ENCODE measurements at regions not wholly inside any gene's neighbourhood (a gene's known extent, or its start where the extent isn't known, plus 50 kb on each side); places are given as distances from the start of the nearest gene placed in this dataset.

DNA sequence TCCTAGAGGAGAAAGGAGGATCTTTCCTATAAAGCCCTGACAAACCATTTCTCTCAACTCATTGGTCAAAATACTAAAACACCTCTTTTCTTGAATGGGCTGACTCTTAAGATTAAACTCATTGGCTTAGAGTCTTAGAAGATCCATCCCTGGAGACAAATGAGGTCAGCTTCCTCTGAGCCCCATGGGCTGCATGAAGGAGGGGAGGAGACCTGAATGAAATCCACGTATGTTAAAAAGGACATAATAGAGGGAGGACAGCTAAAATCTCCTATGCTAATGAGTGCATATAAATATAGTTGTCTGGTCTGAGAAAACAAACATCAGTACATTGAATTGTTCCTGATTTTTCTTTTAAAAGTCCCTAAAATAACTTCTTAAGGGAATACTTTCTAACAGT is 255.0 kb downstream of the TBL1XR1 start:
- Histone ChIP-seq H3K4me1 (ENCODE audit: insufficient read depth) (no peaks in the 10 kb centered on the region), H3K36me3 (ENCODE audit: insufficient read depth) (no peaks in the 10 kb centered on the region), H3K27ac (ENCODE audit: low read depth) (no peak overlapping the region), H3K4me3 (ENCODE audit: low read depth, low read length) (no peak overlapping the region)
- 67% methylated on average over 1 of the region's 1 CpG for WGBS
- DNase-seq (ENCODE audit: extremely low spot score) = no peak

- no peak for DNase-seq (ENCODE audit: extremely low spot score)
- no peak overlapping the region for H3K27ac ChIP-seq (ENCODE audit: low read depth)
- H3K36me3 ChIP-seq (ENCODE audit: insufficient read depth) = no peaks in the 10 kb centered on the region
- H3K4me1 ChIP-seq (ENCODE audit: insufficient read depth) = no peaks in the 10 kb centered on the region
- H3K4me3 ChIP-seq (ENCODE audit: low read depth, low read length) = no peak overlapping the region
Observed at GRCh38 chr3:176941689-176942088, 255.6 kb downstream of the TBL1XR1 start.

GRCh38 chr3:176939022-176939817 is 258.1 kb downstream of the TBL1XR1 start:
- Histone ChIP-seq H3K4me1 (ENCODE audit: insufficient read depth) (no peaks in the 10 kb centered on the region), H3K27ac (ENCODE audit: low read depth) (no peak overlapping the region), H3K4me3 (ENCODE audit: low read depth, low read length) (no peak overlapping the region), H3K36me3 (ENCODE audit: insufficient read depth) (no peaks in the 10 kb centered on the region)
- WGBS = 34% methylated on average over 10 of the region's 10 CpGs
- no peak for DNase-seq (ENCODE audit: extremely low spot score)

DNA sequence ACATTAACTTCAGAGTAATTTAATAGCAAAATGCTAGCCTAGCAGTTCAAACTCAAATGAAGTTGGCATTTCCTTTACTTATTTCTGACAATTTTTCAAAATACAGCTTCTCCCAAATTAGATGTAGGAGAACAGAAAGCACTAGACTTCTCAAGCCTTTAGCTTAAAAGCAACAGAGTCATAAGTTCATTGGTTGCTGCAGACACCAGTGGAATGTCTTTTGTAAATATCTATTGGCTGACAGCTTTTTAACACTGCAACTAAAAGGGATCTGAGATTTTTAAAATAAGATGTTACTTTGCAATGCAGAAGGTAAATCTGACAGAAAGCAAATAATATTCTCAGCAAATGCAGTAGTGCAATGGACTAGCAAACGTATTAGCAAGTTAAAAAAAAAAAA is 259.3 kb downstream of the TBL1XR1 start:
- H3K4me1 ChIP-seq (ENCODE audit: insufficient read depth) = no peaks in the 10 kb centered on the region
- no peak overlapping the region for H3K27ac ChIP-seq (ENCODE audit: low read depth)
- 81% methylated on average over 1 of the region's 1 CpG for WGBS
- no peak overlapping the region for H3K4me3 ChIP-seq (ENCODE audit: low read depth, low read length)
- H3K36me3 ChIP-seq (ENCODE audit: insufficient read depth) = no peaks in the 10 kb centered on the region
- no peak for DNase-seq (ENCODE audit: extremely low spot score)

GRCh38 chr3:176937541-176937940 is 259.7 kb downstream of the TBL1XR1 start:
- H3K27ac ChIP-seq (ENCODE audit: low read depth) = no peak overlapping the region
- DNase-seq (ENCODE audit: extremely low spot score) = no peak
- no peaks in the 10 kb centered on the region for H3K4me1 ChIP-seq (ENCODE audit: insufficient read depth)
- 85% methylated on average over 1 of the region's 1 CpG for WGBS
- H3K4me3 ChIP-seq (ENCODE audit: low read depth, low read length) = no peak overlapping the region
- no peaks in the 10 kb centered on the region for H3K36me3 ChIP-seq (ENCODE audit: insufficient read depth)

DNA sequence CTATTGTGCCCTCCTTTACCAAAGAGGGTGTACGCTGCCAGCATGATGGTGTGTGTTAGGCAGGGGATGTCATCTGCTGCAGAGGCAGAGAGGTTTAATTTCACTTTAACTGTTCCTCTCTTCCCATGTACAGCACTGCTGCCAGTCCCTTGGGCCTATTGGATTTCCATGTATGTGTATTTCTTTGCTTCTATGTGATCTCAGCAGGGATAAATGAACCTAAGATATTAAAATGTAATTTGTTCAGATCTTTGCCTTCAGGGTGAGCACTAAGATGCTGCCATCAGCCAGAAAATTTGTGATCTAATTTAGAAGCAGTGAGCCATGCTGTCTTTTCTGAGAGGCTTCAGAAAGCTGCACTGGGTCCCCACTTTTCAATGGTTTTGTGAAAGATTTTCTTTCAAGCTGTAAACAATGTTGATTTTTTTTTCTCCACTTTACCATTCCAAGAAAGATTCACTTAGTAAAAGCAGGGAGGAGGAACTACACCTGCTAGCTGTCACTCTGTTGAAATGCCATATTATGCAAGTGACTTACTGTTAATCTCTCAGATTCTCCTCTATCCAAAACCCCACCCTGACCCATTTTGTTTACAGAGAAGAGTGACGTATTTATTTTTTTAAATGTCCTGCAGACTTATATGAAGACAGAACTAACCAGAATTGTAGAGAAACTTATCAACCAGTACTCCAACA is 261.9 kb downstream of the TBL1XR1 start:
- no peak overlapping the region for H3K27ac ChIP-seq (ENCODE audit: low read depth)
- H3K4me1 ChIP-seq (ENCODE audit: insufficient read depth) = no peaks in the 10 kb centered on the region
- WGBS = 80% methylated on average over 2 of the region's 2 CpGs
- no peak overlapping the region for H3K4me3 ChIP-seq (ENCODE audit: low read depth, low read length)
- DNase-seq (ENCODE audit: extremely low spot score) = no peak
- no peaks in the 10 kb centered on the region for H3K36me3 ChIP-seq (ENCODE audit: insufficient read depth)

- Histone ChIP-seq H3K4me1 (ENCODE audit: insufficient read depth) (no peaks in the 10 kb centered on the region), H3K36me3 (ENCODE audit: insufficient read depth) (no peaks in the 10 kb centered on the region), H3K27ac (ENCODE audit: low read depth) (no peak overlapping the region), H3K4me3 (ENCODE audit: low read depth, low read length) (no peak overlapping the region)
- 98% methylated on average over 2 of the region's 2 CpGs for WGBS
- no peak for DNase-seq (ENCODE audit: extremely low spot score)
Observed at GRCh38 chr3:176934698-176935097, 262.6 kb downstream of the TBL1XR1 start.

GRCh38 chr3:176933704-176934103 is 263.6 kb downstream of the TBL1XR1 start:
- DNase-seq (ENCODE audit: extremely low spot score) = no peak
- H3K4me1 ChIP-seq (ENCODE audit: insufficient read depth) = no peaks in the 10 kb centered on the region
- no peak overlapping the region for H3K27ac ChIP-seq (ENCODE audit: low read depth)
- no peaks in the 10 kb centered on the region for H3K36me3 ChIP-seq (ENCODE audit: insufficient read depth)
- no peak overlapping the region for H3K4me3 ChIP-seq (ENCODE audit: low read depth, low read length)
- WGBS = 79% methylated on average over 8 of the region's 8 CpGs

GRCh38 chr3:176932433-176932832 is 264.8 kb downstream of the TBL1XR1 start:
- no peak for DNase-seq (ENCODE audit: extremely low spot score)
- no peaks in the 10 kb centered on the region for H3K4me1 ChIP-seq (ENCODE audit: insufficient read depth)
- no peak overlapping the region for H3K4me3 ChIP-seq (ENCODE audit: low read depth, low read length)
- 83% methylated on average over 3 of the region's 3 CpGs for WGBS
- no peaks in the 10 kb centered on the region for H3K36me3 ChIP-seq (ENCODE audit: insufficient read depth)
- H3K27ac ChIP-seq (ENCODE audit: low read depth) = no peak overlapping the region

DNA sequence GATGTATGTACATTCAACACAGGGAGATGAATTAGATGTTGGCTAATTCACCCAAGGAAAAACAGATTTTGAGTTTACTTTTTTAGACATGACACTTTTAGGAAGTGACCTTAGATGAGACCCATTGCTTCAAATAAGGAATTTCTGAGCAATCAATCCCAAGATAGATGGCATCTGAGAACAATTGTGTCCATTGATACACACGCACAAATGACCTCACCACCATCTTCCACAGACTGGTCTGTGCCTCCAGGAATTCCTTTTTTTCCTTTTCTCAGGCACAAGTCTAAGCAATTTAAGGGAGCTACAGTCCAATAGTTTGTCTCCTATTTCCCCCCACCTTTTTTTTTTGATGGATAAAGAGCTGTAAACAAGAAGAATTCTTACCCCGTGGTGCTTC is 265.3 kb downstream of the TBL1XR1 start:
- no peak for DNase-seq (ENCODE audit: extremely low spot score)
- WGBS = 77% methylated on average over 2 of the region's 2 CpGs
- no peak overlapping the region for H3K4me3 ChIP-seq (ENCODE audit: low read depth, low read length)
- H3K36me3 ChIP-seq (ENCODE audit: insufficient read depth) = no peaks in the 10 kb centered on the region
- no peak overlapping the region for H3K27ac ChIP-seq (ENCODE audit: low read depth)
- no peaks in the 10 kb centered on the region for H3K4me1 ChIP-seq (ENCODE audit: insufficient read depth)

- no peak overlapping the region for H3K4me3 ChIP-seq (ENCODE audit: low read depth, low read length)
- H3K36me3 ChIP-seq (ENCODE audit: insufficient read depth) = no peaks in the 10 kb centered on the region
- no peaks in the 10 kb centered on the region for H3K4me1 ChIP-seq (ENCODE audit: insufficient read depth)
- no peak overlapping the region for H3K27ac ChIP-seq (ENCODE audit: low read depth)
- no peak for DNase-seq (ENCODE audit: extremely low spot score)
Observed at GRCh38 chr3:176930942-176931341, 266.3 kb downstream of the TBL1XR1 start.

GRCh38 chr3:176928582-176928931 is 268.7 kb downstream of the TBL1XR1 start:
- no peak for DNase-seq (ENCODE audit: extremely low spot score)
- Histone ChIP-seq H3K4me1 (ENCODE audit: insufficient read depth) (no peaks in the 10 kb centered on the region), H3K4me3 (ENCODE audit: low read depth, low read length) (no peak overlapping the region), H3K27ac (ENCODE audit: low read depth) (no peak overlapping the region), H3K36me3 (ENCODE audit: insufficient read depth) (no peaks in the 10 kb centered on the region)
- WGBS = 63% methylated on average over 1 of the region's 1 CpG

DNA sequence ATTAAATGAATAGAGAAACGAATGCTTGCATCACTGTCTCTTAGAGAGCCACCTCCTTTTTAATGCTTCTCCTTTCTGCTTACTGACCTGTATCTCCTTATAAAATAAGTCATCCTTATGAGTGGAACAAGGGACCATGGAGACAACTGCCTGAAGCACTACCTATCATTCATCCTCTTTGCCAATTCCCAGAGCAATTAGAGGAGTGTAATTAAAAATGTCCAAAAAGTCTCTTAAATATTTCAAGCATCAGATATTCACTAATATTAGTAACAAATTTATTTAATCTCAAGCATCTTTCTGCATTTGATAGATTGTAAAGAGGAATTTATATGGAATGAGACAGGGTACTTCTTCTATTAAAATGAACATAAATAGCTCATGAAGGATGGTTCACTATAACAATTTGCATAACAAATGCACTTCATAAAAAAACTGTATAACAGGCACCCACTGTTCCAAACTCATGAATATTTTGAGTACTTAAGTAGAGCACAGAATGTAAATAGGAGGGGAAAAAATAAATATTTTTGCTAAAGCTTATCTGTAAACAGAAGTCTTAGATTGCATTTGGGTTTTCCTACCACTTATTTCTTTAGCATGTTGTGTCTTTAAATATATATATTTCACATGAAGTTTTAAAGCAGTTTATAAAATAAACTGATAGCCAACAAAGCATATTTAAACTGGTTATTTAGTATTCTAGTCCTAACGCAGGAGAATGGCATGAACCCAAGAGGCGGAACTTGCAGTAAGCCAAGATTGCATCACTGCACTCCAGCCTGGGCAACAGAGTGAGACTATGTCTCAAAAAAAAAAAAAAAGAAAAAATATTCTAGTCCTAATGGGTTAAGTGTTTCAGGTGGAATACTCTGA is 269.3 kb downstream of the TBL1XR1 start:
- Histone ChIP-seq H3K27ac (ENCODE audit: low read depth) (no peak overlapping the region), H3K4me3 (ENCODE audit: low read depth, low read length) (no peak overlapping the region), H3K36me3 (ENCODE audit: insufficient read depth) (no peaks in the 10 kb centered on the region), H3K4me1 (ENCODE audit: insufficient read depth) (no peaks in the 10 kb centered on the region)
- DNase-seq (ENCODE audit: extremely low spot score) = no peak
- 75% methylated on average over 3 of the region's 3 CpGs for WGBS

DNA sequence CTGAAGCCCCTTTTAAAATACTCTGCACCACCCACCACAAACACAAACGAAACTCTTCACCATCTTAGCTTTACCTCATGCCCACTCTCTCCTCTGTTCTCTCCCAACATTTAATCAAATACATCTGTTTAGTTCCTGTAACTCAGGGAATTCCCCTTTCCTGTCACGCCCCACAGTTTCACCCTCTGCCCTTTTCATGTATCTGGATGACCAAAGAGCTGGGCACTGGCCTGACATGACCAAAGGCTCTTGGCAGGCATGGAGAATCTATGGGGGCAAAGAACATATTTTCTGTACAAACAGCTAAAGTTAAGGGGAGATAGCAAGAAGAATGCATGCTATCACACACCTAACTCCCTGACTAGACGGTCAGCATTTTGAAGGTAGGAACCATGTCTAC is 270.0 kb downstream of the TBL1XR1 start:
- Histone ChIP-seq H3K4me1 (ENCODE audit: insufficient read depth) (no peaks in the 10 kb centered on the region), H3K36me3 (ENCODE audit: insufficient read depth) (no peaks in the 10 kb centered on the region), H3K27ac (ENCODE audit: low read depth) (no peak overlapping the region), H3K4me3 (ENCODE audit: low read depth, low read length) (no peak overlapping the region)
- WGBS = 26% methylated on average over 3 of the region's 3 CpGs
- DNase-seq (ENCODE audit: extremely low spot score) = no peak
